NB4 (cell line): ENCODE measurements at regions not wholly inside any gene's neighbourhood (a gene's known extent, or its start where the extent isn't known, plus 50 kb on each side); places are given as distances from the start of the nearest gene placed in this dataset.
A peak's percentile ranks its signal among the peaks of the same experiment; 100 is the strongest.

Experiments
- DNase-seq: peaks from one replicate; pipeline ENCODE4 v3.0.0; 2010; ENCODE audit warnings: low read depth
- H3K4me3 ChIP-seq: one replicate; pipeline ENCODE4 v1.5.1; 2011; ENCODE audit warnings: mild to moderate bottlenecking, low read depth, low read length, moderate library complexity
- CTCF ChIP-seq: IDR thresholded peaks from one replicate; pipeline ENCODE4 v1.5.1; 2012; ENCODE audit warnings: low read depth, low read length
- MAX ChIP-seq: IDR thresholded peaks from 2 replicates; pipeline ENCODE4 v1.6.1; 2011; ENCODE audit warnings: low read depth, low read length
- MYC ChIP-seq: IDR thresholded peaks from 2 replicates; pipeline ENCODE4 v1.6.1; 2011; ENCODE audit warnings: low read depth, low read length
- POLR2A ChIP-seq: IDR thresholded peaks from 2 replicates; pipeline ENCODE4 v1.6.1; 2011; ENCODE audit warnings: mild to moderate bottlenecking; ENCODE audit not compliant: insufficient read length; ENCODE audit errors: extremely low read depth

DNA sequence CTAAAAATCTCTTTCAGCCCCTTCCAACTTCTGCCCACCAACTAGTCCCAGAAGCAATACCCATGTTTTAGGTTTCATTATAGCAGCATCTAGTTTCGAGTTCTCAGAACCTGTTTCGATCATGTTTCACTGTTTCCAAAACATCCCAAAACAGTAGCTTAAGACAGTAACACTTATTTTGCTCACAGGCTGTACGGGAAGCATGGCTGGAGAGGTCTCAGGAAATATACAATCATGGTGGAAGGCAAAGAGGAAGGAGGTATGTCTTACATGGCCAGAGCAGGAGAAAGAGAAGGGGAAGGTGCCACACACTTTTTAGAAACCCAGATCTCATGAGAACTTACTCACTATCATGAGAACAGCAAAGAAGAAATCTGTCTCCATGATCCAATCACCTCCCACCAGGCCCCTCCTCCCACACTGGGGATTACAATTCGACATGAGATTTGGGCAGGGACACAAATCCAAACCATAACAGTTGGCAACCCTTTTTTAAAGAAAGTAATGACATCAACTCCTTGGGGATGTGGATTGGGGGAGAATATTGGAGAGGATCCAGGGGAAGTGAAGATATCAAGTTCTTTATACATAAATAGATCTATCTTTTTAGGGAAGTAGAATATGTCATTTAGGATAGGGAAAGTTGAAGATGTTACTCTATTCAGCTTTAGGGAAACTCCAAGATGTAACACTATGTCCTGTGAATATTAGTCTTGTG, 269.9 kb upstream of the PLEKHG7 start:
- H3K4me3 ChIP-seq, result no peak overlapping the region
- DNase-seq, result no peak
- TF ChIP-seq MYC (no peak), CTCF (no peak)

GRCh38 chr12:92431146-92431545, 271.6 kb upstream of the PLEKHG7 start:
- peak; percentile 85 for DNase-seq
- TF ChIP-seq CTCF (peak; percentile 56), MYC (peak; percentile 62; the same call in 1 of the 2 replicates), MAX (peak; percentile 62; the same call in 1 of the 2 replicates), POLR2A (no peak)
- H3K4me3 ChIP-seq, result no peak overlapping the region

DNA sequence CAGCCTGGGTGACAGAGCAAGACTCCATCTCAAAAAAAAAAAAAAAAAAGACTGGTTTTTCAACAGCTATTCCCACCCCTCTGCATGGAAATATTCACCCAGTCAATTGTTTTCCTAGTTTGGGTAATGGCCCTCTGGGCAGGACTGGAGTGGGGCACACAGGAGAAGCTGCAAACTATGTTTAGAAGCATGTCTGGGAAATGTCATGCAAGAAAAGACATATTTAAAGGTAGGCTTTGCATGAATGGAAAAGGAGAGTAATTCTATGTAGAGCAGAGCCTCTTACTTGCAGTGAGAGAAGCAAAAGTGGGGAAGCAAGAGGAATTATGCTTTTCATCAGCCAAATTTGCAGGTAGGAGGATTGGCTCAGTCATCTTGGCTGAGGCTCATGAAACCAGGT, 276.5 kb upstream of the PLEKHG7 start:
- H3K4me3 ChIP-seq, result no peak overlapping the region
- TF ChIP-seq MYC, result no peak
- no peak for TF ChIP-seq CTCF
- no peak for TF ChIP-seq POLR2A
- TF ChIP-seq MAX, result no peak
- no peak for DNase-seq

GRCh38 chr12:92425165-92425564, 277.6 kb upstream of the PLEKHG7 start:
- no peak for TF ChIP-seq CTCF
- no peak for TF ChIP-seq MAX
- no peak for TF ChIP-seq POLR2A
- TF ChIP-seq MYC, result no peak
- no peak overlapping the region for H3K4me3 ChIP-seq
- no peak for DNase-seq

DNA sequence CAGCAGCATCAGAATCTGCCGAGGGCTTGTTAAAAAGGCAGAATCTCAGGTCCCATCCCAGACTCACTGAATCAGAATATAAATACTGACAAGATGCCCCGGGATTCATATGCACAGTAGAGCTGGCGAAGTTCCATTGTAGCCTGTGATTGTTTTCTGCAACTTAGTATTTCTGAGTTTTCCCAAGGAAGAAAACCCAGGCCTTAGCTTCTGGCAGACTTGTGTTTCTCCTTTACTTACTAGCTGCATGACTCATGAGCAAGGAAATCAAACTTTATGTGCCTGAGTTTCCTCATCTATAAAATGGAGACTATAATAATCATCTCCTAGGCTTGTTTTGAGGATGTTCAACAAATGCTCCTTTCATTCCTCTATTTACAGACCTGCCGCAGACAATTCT, 278.5 kb upstream of the PLEKHG7 start:
- no peak overlapping the region for H3K4me3 ChIP-seq
- TF ChIP-seq MAX (no peak), MYC (no peak), POLR2A (no peak)
- no peak for DNase-seq

GRCh38 chr12:92421701-92422100, 276.1 kb upstream of the BTG1 start:
- no peak for DNase-seq
- H3K4me3 ChIP-seq, result no peak overlapping the region
- no peak for TF ChIP-seq POLR2A
- no peak for TF ChIP-seq MYC
- TF ChIP-seq MAX, result no peak
- TF ChIP-seq CTCF, result no peak
